ENCODE measurements at regions not wholly inside any gene's neighbourhood (a gene's known extent, or its start where the extent isn't known, plus 50 kb on each side); places are given as distances from the start of the nearest gene placed in this dataset.

DNA sequence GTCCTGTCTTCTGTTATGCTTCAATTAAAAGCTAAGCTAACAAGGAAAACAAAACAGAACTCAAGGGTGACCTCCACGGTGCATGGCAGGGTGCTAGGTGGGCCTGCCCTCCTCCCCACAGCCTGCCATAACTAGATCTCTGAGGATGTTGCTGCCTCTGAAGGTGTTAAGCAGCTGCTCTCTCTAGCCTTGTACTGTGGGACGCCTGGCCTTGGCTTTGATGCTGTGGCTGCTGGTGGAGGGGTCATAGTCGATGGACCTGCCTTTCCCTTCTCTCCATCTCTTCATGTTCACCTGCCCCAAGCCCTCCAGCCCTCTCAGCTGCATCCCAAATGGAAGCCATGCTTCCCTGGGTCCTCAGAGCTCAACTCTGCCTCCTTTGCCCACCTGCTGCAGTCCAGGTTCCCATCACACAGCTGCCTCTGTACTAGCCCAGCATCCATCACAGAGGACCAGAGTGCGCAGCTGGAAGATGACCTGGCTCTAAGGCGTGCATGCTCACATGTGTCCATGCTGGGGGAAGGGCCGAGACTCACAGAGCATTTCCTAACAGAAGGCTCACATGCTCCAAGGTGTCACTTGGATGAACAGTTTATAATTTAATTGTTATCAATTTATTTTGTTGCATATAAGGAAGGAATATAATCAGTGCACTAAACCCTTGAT, 180.3 kb upstream of the E2F8 start:
- TF ChIP-seq, protein P1, sequence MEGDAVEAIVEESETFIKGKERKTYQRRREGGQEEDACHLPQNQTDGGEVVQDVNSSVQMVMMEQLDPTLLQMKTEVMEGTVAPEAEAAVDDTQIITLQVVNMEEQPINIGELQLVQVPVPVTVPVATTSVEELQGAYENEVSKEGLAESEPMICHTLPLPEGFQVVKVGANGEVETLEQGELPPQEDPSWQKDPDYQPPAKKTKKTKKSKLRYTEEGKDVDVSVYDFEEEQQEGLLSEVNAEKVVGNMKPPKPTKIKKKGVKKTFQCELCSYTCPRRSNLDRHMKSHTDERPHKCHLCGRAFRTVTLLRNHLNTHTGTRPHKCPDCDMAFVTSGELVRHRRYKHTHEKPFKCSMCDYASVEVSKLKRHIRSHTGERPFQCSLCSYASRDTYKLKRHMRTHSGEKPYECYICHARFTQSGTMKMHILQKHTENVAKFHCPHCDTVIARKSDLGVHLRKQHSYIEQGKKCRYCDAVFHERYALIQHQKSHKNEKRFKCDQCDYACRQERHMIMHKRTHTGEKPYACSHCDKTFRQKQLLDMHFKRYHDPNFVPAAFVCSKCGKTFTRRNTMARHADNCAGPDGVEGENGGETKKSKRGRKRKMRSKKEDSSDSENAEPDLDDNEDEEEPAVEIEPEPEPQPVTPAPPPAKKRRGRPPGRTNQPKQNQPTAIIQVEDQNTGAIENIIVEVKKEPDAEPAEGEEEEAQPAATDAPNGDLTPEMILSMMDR (IDR thresholded peaks at IDR 0.05; ENCODE audit: control extremely low read depth in 1 of 3, insufficient read depth in 1 of 3, low read depth in 1 of 3, low read length in 3 of 3), result no peak
- TF ChIP-seq JUN (IDR thresholded peaks at IDR 0.05; ENCODE audit: low read depth, low read length) (no peak), POLR2A (IDR thresholded peaks at IDR 0.05; ENCODE audit: control extremely low read depth in 1 of 2, low read depth in 2 of 2, low read length in 2 of 2) (no peak), SRF (IDR thresholded peaks at IDR 0.05; ENCODE audit: low read depth, low read length) (no peak), POLR2AphosphoS5 (IDR thresholded peaks at IDR 0.05; ENCODE audit: low read depth, low read length) (no peak), GABPA (IDR thresholded peaks at IDR 0.05; ENCODE audit: borderline replicate concordance, insufficient read depth, low read length) (no peak), RFX5 (IDR thresholded peaks at IDR 0.05; ENCODE audit: borderline replicate concordance, low read depth, low read length) (no peak), BRCA1 (IDR thresholded peaks at IDR 0.05; ENCODE audit: low read depth, low read length) (no peak), JUND (IDR thresholded peaks at IDR 0.05; ENCODE audit: low read length) (no peak), MAX (IDR thresholded peaks at IDR 0.05) (no peak), BACH1 (IDR thresholded peaks at IDR 0.05; ENCODE audit: low read length) (no peak), SP1 (IDR thresholded peaks at IDR 0.05; ENCODE audit: low read depth, low read length) (no peak), NRF1 (IDR thresholded peaks at IDR 0.05; ENCODE audit: low read depth, low read length) (no peak)
